Liver (tissue), 7 donors: ENCODE measurements at regions not wholly inside any gene's neighbourhood (a gene's known extent, or its start where the extent isn't known, plus 50 kb on each side); places are given as distances from the start of the nearest gene placed in this dataset.

Experiments
- DNase-seq: peaks from one replicate; pipeline ENCODE4 v3.0.0-alpha.2; 2017; ENCODE audit warnings: low spot score
- H3K27ac ChIP-seq, 2 donors: one replicate each; pipeline ENCODE4 v1.7.0; 2013; ENCODE audit warnings: inconsistent platforms in 2 of 2, low read length in 2 of 2, control low read depth in 1 of 2, low read depth in 1 of 2, mild to moderate bottlenecking in 1 of 2
- H3K27me3 ChIP-seq, 4 donors: one replicate each; pipeline versions ENCODE4 v1.6.1 to v1.7.0; 2013; ENCODE audit warnings: low read length in 3 of 4, inconsistent platforms in 1 of 4, mild to moderate bottlenecking in 1 of 4, moderate library complexity in 1 of 4; ENCODE audit not compliant: control insufficient read depth in 4 of 4, insufficient read depth in 4 of 4
- H3K36me3 ChIP-seq, 4 donors: one replicate each; pipeline versions ENCODE4 v1.6.1 to v1.7.0; 2013; ENCODE audit warnings: low read length in 3 of 4, mild to moderate bottlenecking in 3 of 4, low read depth in 1 of 4, moderate library complexity in 1 of 4; ENCODE audit not compliant: control insufficient read depth in 4 of 4, insufficient read depth in 3 of 4
- H3K4me1 ChIP-seq, 4 donors: one replicate each; pipeline versions ENCODE4 v1.6.1 to v1.7.0; 2013; ENCODE audit warnings: low read length in 3 of 4, mild to moderate bottlenecking in 3 of 4, moderate library complexity in 1 of 4; ENCODE audit not compliant: control insufficient read depth in 4 of 4, insufficient read depth in 4 of 4
- H3K4me3 ChIP-seq, 3 donors: one replicate each; pipeline versions ENCODE4 v1.6.1 to v1.7.0; 2013; ENCODE audit warnings: low read length in 3 of 3, control low read depth in 1 of 3, low read depth in 1 of 3, mild to moderate bottlenecking in 1 of 3
- H3K9ac ChIP-seq, 2 donors: one replicate each; pipeline ENCODE4 v1.7.0; 2013; ENCODE audit warnings: low read length in 2 of 2, mild to moderate bottlenecking in 2 of 2, moderate library complexity in 2 of 2, control low read depth in 1 of 2, low read depth in 1 of 2
- H3K9me3 ChIP-seq, 4 donors: one replicate each; pipeline versions ENCODE4 v1.6.1 to v1.7.0; 2013; ENCODE audit warnings: low read length in 3 of 4; ENCODE audit not compliant: control insufficient read depth in 4 of 4
- EGR1 ChIP-seq, 2 donors: IDR thresholded peaks; 2 replicates each; pipeline ENCODE4 v1.6.1; 2016 to 2018; ENCODE audit warnings: antibody characterized with exemption in 2 of 2, low read depth in 2 of 2
- FOXA2 ChIP-seq: IDR thresholded peaks from 2 replicates; pipeline ENCODE4 v1.6.1; 2016; ENCODE audit warnings: antibody characterized with exemption
- GABPA ChIP-seq, 2 donors: IDR thresholded peaks in 1 of 2; conservative IDR thresholded peaks in 1 of 2; 2 replicates each; pipeline ENCODE4 v1.6.1; 2016; ENCODE audit warnings: antibody characterized with exemption in 2 of 2, mild to moderate bottlenecking in 1 of 2, moderate library complexity in 1 of 2
- HNF4A ChIP-seq, 2 donors: conservative IDR thresholded peaks; 2 replicates each; pipeline ENCODE4 v1.6.1; 2016; ENCODE audit warnings: antibody characterized with exemption in 2 of 2, mild to moderate bottlenecking in 2 of 2
- HNF4G ChIP-seq: IDR thresholded peaks from 2 replicates; pipeline ENCODE4 v1.6.1; 2016; ENCODE audit warnings: antibody characterized with exemption
- JUND ChIP-seq, 2 donors: IDR thresholded peaks; 2 replicates each; pipeline ENCODE4 v1.6.1; 2016; ENCODE audit warnings: antibody characterized with exemption in 2 of 2
- NR2F2 ChIP-seq: IDR thresholded peaks from 2 replicates; pipeline ENCODE4 v1.6.1; 2016; ENCODE audit warnings: antibody characterized with exemption
- RAD21 ChIP-seq, 2 donors: IDR thresholded peaks; 2 replicates each; pipeline ENCODE4 v1.6.1; 2016; ENCODE audit warnings: antibody characterized with exemption in 2 of 2, mild to moderate bottlenecking in 2 of 2
- RXRA ChIP-seq, 2 donors: IDR thresholded peaks; 2 replicates each; pipeline ENCODE4 v1.6.1; 2017 to 2018; ENCODE audit warnings: antibody characterized with exemption in 2 of 2, mild to moderate bottlenecking in 1 of 2
- SP1 ChIP-seq: IDR thresholded peaks from 2 replicates; pipeline ENCODE4 v1.6.1; 2018; ENCODE audit warnings: antibody characterized with exemption, mild to moderate bottlenecking
- TAF1 ChIP-seq: conservative IDR thresholded peaks from 2 replicates; pipeline ENCODE4 v1.6.1; 2016; ENCODE audit warnings: antibody characterized with exemption, mild to moderate bottlenecking
- YY1 ChIP-seq: IDR thresholded peaks from 2 replicates; pipeline ENCODE4 v1.6.1; 2016; ENCODE audit warnings: antibody characterized with exemption, mild to moderate bottlenecking
- WGBS: extraction: QIAGEN DNeasy Blood & Tissue Kit; methylation state at CpG from one replicate; pipeline ENCODE4 v1.1.7; 2013; 5-methylcytosine and 5-hydroxymethylcytosine counted together
- TF ChIP-seq, protein P1 (sequence below): IDR thresholded peaks from 2 replicates; pipeline ENCODE4 v1.6.1; 2016; ENCODE audit warnings: antibody characterized with exemption, mild to moderate bottlenecking
- TF ChIP-seq, protein P2 (sequence below): IDR thresholded peaks from 2 replicates; pipeline ENCODE4 v1.6.1; 2016; ENCODE audit warnings: antibody characterized with exemption
- TF ChIP-seq, protein P3 (sequence below): IDR thresholded peaks from 2 replicates; pipeline ENCODE4 v1.6.1; 2016; ENCODE audit warnings: antibody characterized with exemption
- TF ChIP-seq, protein P4 (sequence below): IDR thresholded peaks from 2 replicates; pipeline ENCODE4 v1.6.1; 2016; ENCODE audit warnings: antibody characterized with exemption
- donor health status: healthy.
- donor health status: healthy.
- donor health status: healthy.
- donor health status: healthy.

DNA sequence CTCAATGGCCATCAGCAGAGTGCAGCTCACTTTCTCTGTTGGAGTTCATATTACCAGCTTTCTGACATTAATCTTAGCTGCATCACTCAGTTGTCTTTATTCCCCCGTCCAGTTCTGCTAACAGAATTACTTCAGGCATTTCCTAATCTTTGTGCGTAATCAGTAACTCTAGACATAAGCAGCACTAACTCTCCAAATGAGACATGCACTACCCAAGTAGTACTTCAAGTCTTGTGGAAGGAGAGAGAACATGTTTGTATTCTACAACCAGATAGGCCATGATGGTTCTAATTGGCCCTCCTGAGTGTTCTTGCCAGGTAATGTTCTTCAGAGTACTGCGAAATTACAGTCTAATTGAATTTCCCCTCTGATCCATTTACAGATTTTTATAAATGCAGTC is 448.5 kb upstream of the RPS6KA3 start:
- H3K4me1 ChIP-seq = no peaks in the 10 kb centered on the region
- no peaks in the 10 kb centered on the region for H3K27me3 ChIP-seq
- TF ChIP-seq RXRA (IDR thresholded peaks at IDR 0.05) = no peak
- TF ChIP-seq HNF4G = no peak
- no peak for TF ChIP-seq RAD21 (IDR thresholded peaks at IDR 0.05)
- TF ChIP-seq GABPA (IDR thresholded peaks at IDR 0.05 in 1 of 2, conservative IDR thresholded peaks at IDR 0.05 in 1 of 2) = no peak
- no peak for TF ChIP-seq HNF4A (conservative IDR thresholded peaks at IDR 0.05)
- TF ChIP-seq FOXA2 = no peak
- TF ChIP-seq, protein P1, sequence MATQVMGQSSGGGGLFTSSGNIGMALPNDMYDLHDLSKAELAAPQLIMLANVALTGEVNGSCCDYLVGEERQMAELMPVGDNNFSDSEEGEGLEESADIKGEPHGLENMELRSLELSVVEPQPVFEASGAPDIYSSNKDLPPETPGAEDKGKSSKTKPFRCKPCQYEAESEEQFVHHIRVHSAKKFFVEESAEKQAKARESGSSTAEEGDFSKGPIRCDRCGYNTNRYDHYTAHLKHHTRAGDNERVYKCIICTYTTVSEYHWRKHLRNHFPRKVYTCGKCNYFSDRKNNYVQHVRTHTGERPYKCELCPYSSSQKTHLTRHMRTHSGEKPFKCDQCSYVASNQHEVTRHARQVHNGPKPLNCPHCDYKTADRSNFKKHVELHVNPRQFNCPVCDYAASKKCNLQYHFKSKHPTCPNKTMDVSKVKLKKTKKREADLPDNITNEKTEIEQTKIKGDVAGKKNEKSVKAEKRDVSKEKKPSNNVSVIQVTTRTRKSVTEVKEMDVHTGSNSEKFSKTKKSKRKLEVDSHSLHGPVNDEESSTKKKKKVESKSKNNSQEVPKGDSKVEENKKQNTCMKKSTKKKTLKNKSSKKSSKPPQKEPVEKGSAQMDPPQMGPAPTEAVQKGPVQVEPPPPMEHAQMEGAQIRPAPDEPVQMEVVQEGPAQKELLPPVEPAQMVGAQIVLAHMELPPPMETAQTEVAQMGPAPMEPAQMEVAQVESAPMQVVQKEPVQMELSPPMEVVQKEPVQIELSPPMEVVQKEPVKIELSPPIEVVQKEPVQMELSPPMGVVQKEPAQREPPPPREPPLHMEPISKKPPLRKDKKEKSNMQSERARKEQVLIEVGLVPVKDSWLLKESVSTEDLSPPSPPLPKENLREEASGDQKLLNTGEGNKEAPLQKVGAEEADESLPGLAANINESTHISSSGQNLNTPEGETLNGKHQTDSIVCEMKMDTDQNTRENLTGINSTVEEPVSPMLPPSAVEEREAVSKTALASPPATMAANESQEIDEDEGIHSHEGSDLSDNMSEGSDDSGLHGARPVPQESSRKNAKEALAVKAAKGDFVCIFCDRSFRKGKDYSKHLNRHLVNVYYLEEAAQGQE = no peak
- no peak for TF ChIP-seq EGR1 (IDR thresholded peaks at IDR 0.05; ENCODE audit: low read depth in 2 of 2)
- TF ChIP-seq YY1 = no peak
- no peak for TF ChIP-seq NR2F2
- TF ChIP-seq JUND (IDR thresholded peaks at IDR 0.05) = no peak
- TF ChIP-seq, protein P2, sequence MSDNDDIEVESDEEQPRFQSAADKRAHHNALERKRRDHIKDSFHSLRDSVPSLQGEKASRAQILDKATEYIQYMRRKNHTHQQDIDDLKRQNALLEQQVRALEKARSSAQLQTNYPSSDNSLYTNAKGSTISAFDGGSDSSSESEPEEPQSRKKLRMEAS = no peak
- no peak for TF ChIP-seq TAF1
- TF ChIP-seq, protein P3, sequence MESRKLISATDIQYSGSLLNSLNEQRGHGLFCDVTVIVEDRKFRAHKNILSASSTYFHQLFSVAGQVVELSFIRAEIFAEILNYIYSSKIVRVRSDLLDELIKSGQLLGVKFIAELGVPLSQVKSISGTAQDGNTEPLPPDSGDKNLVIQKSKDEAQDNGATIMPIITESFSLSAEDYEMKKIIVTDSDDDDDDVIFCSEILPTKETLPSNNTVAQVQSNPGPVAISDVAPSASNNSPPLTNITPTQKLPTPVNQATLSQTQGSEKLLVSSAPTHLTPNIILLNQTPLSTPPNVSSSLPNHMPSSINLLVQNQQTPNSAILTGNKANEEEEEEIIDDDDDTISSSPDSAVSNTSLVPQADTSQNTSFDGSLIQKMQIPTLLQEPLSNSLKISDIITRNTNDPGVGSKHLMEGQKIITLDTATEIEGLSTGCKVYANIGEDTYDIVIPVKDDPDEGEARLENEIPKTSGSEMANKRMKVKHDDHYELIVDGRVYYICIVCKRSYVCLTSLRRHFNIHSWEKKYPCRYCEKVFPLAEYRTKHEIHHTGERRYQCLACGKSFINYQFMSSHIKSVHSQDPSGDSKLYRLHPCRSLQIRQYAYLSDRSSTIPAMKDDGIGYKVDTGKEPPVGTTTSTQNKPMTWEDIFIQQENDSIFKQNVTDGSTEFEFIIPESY = no peak
- TF ChIP-seq SP1 = no peak
- no peak for DNase-seq
- H3K27ac ChIP-seq = no peak overlapping the region
- no peaks in the 10 kb centered on the region for H3K36me3 ChIP-seq
- no peak overlapping the region for H3K9ac ChIP-seq
- H3K4me3 ChIP-seq = no peak overlapping the region
- 87% methylated on average over 3 of the region's 3 CpGs for WGBS
- H3K9me3 ChIP-seq = peaks cover 0 to 5% (median 0%) of the 10 kb centered on the region in 4 donors

DNA sequence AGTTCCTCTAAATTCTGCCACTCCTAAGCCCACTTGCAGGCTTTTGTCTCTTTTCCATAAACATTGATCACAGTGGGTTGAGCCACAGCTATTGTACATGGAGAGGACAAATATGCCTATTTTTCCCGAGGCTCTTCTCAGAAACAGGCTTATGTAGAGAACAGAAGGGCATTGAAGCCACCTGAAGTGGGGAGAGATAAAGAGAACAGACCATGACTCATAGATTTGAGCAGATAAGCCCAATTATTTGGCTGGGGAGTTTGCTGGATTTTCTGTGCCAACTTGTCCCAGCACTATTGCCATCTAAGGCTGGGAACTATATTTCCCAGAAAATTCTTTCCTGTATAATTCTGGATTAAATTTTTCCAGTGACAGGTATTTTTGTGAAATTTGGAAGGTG is 446.1 kb upstream of the RPS6KA3 start:
- Histone ChIP-seq H3K36me3 (no peaks in the 10 kb centered on the region), H3K9me3 (peaks cover 0 to 5% (median 0%) of the 10 kb centered on the region in 4 donors), H3K27me3 (no peaks in the 10 kb centered on the region), H3K4me1 (no peaks in the 10 kb centered on the region), H3K27ac (no peak overlapping the region), H3K4me3 (no peak overlapping the region), H3K9ac (no peak overlapping the region)
- TF ChIP-seq FOXA2 = no peak
- TF ChIP-seq, protein P2 = no peak
- no peak for TF ChIP-seq SP1
- TF ChIP-seq YY1 = no peak
- TF ChIP-seq, protein P4, sequence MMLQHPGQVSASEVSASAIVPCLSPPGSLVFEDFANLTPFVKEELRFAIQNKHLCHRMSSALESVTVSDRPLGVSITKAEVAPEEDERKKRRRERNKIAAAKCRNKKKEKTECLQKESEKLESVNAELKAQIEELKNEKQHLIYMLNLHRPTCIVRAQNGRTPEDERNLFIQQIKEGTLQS = no peak
- TF ChIP-seq HNF4A (conservative IDR thresholded peaks at IDR 0.05) = no peak
- DNase-seq = no peak
- 48% methylated on average over 1 of the region's 1 CpG for WGBS
